Osteoblast (primary cell): ENCODE measurements at regions not wholly inside any gene's neighbourhood (a gene's known extent, or its start where the extent isn't known, plus 50 kb on each side); places are given as distances from the start of the nearest gene placed in this dataset.

ENCODE experiments used
- DNase-seq: peaks from one replicate; pipeline ENCODE4 v3.0.0; 2011; ENCODE audit warnings: low spot score, mixed read lengths; ENCODE audit not compliant: insufficient read length; ENCODE audit errors: missing footprints
- H2AFZ ChIP-seq: 2 replicates; pipeline ENCODE4 v1.6.0; 2011; ENCODE audit warnings: mild to moderate bottlenecking, low read length
- H3K27ac ChIP-seq: 2 replicates; pipeline ENCODE4 v1.5.1; 2011; ENCODE audit warnings: mild to moderate bottlenecking, low read depth, low read length, moderate library complexity
- H3K27me3 ChIP-seq: 2 replicates; pipeline ENCODE4 v1.6.0; 2012; ENCODE audit warnings: mild to moderate bottlenecking, control low read depth, inconsistent platforms, low read length, moderate library complexity; ENCODE audit not compliant: insufficient read depth
- H3K36me3 ChIP-seq: 2 replicates; pipeline ENCODE4 v1.5.1; 2011; ENCODE audit warnings: mild to moderate bottlenecking, low read length, control low read depth, moderate library complexity; ENCODE audit not compliant: insufficient read depth
- H3K4me1 ChIP-seq: 2 replicates; pipeline ENCODE4 v1.5.1; 2011; ENCODE audit warnings: mild to moderate bottlenecking, low read length, control low read depth, moderate library complexity; ENCODE audit not compliant: insufficient read depth
- H3K4me2 ChIP-seq: 2 replicates; pipeline ENCODE4 v1.6.0; 2011; ENCODE audit warnings: mild to moderate bottlenecking, low read length; ENCODE audit not compliant: insufficient read depth
- H3K4me3 ChIP-seq: fragments of 200-600 bp; sonication (generic); 3 replicates; pipeline ENCODE4 v1.5.1; 2012; ENCODE audit warnings: mild to moderate bottlenecking, low read length, inconsistent platforms; ENCODE audit not compliant: insufficient read depth
- H3K79me2 ChIP-seq: 2 replicates; pipeline ENCODE4 v1.6.0; 2012; ENCODE audit warnings: mild to moderate bottlenecking, low read length, control low read depth, inconsistent platforms; ENCODE audit not compliant: insufficient read depth
- H3K9me3 ChIP-seq: 2 replicates; pipeline ENCODE4 v1.5.1; 2011; ENCODE audit warnings: low read depth, low read length, control low read depth
- H4K20me1 ChIP-seq: 2 replicates; pipeline ENCODE4 v1.6.0; 2012; ENCODE audit warnings: mild to moderate bottlenecking, low read length, control low read depth; ENCODE audit not compliant: insufficient read depth
- CTCF ChIP-seq: IDR thresholded peaks from 2 replicates; pipeline ENCODE4 v1.5.1; 2011; ENCODE audit warnings: mild to moderate bottlenecking, low read depth, low read length, moderate library complexity; ENCODE audit errors: extremely low read depth

- H3K27ac ChIP-seq: no peak overlapping the region
- H3K27me3 ChIP-seq: no peaks in the 10 kb centered on the region
- no peaks in the 10 kb centered on the region for H3K36me3 ChIP-seq
- peaks cover 6% of the 10 kb centered on the region for H3K4me1 ChIP-seq
- no peaks in the 10 kb centered on the region for H3K9me3 ChIP-seq
- no peaks in the 10 kb centered on the region for H3K79me2 ChIP-seq
- DNase-seq: peak; percentile 22
- TF ChIP-seq CTCF: no peak
- H3K4me2 ChIP-seq: no peak overlapping the region
- peak overlapping the region; percentile 18 for H2AFZ ChIP-seq
- no peak overlapping the region for H3K4me3 ChIP-seq
- H4K20me1 ChIP-seq: no peaks in the 10 kb centered on the region
Measured at GRCh38 chr4:123616951-123617461, 220.4 kb downstream of the SPRY1 start.

- no peaks in the 10 kb centered on the region for H3K79me2 ChIP-seq
- peaks cover 6% of the 10 kb centered on the region for H3K4me1 ChIP-seq
- H3K36me3 ChIP-seq: no peaks in the 10 kb centered on the region
- H4K20me1 ChIP-seq: no peaks in the 10 kb centered on the region
- H3K4me3 ChIP-seq: no peak overlapping the region
- DNase-seq: no peak
- no peak overlapping the region for H2AFZ ChIP-seq
- H3K27me3 ChIP-seq: no peaks in the 10 kb centered on the region
- no peak overlapping the region for H3K27ac ChIP-seq
- no peak for TF ChIP-seq CTCF
- no peak overlapping the region for H3K4me2 ChIP-seq
- no peaks in the 10 kb centered on the region for H3K9me3 ChIP-seq
Measured at GRCh38 chr4:123617791-123618190, 221.2 kb downstream of the SPRY1 start.

- Histone ChIP-seq H3K4me2 (no peak overlapping the region), H3K27me3 (no peaks in the 10 kb centered on the region), H3K27ac (no peak overlapping the region), H2AFZ (no peak overlapping the region), H3K9me3 (no peaks in the 10 kb centered on the region), H3K4me1 (peaks cover 6% of the 10 kb centered on the region), H4K20me1 (no peaks in the 10 kb centered on the region), H3K4me3 (no peak overlapping the region), H3K36me3 (no peaks in the 10 kb centered on the region), H3K79me2 (no peaks in the 10 kb centered on the region)
- DNase-seq: no peak
- TF ChIP-seq CTCF: no peak
Measured at GRCh38 chr4:123618606-123619005, 222.0 kb downstream of the SPRY1 start.

- H3K9me3 ChIP-seq: no peaks in the 10 kb centered on the region
- H3K27ac ChIP-seq: no peak overlapping the region
- H3K27me3 ChIP-seq: no peaks in the 10 kb centered on the region
- no peak for DNase-seq
- H3K4me1 ChIP-seq: peaks cover 6% of the 10 kb centered on the region
- no peaks in the 10 kb centered on the region for H3K79me2 ChIP-seq
- no peak overlapping the region for H2AFZ ChIP-seq
- H3K4me2 ChIP-seq: no peak overlapping the region
- TF ChIP-seq CTCF: no peak
- no peaks in the 10 kb centered on the region for H4K20me1 ChIP-seq
- no peak overlapping the region for H3K4me3 ChIP-seq
- H3K36me3 ChIP-seq: no peaks in the 10 kb centered on the region
Measured at GRCh38 chr4:123619326-123619725, 222.7 kb downstream of the SPRY1 start.
